Liver (tissue), 8 donors: ENCODE measurements at regions not wholly inside any gene's neighbourhood (a gene's known extent, or its start where the extent isn't known, plus 50 kb on each side); places are given as distances from the start of the nearest gene placed in this dataset.

Experiments used
- DNase-seq: peaks from one replicate; pipeline ENCODE4 v3.0.0-alpha.2; 2017; ENCODE audit warnings: low spot score
- H3K27ac ChIP-seq, 2 donors: one replicate each; pipeline ENCODE4 v1.7.0; 2013; ENCODE audit warnings: inconsistent platforms in 2 of 2, low read length in 2 of 2, control low read depth in 1 of 2, low read depth in 1 of 2, mild to moderate bottlenecking in 1 of 2
- H3K27me3 ChIP-seq, 4 donors: one replicate each; pipeline versions ENCODE4 v1.6.1 to v1.7.0; 2013; ENCODE audit warnings: low read length in 3 of 4, inconsistent platforms in 1 of 4, mild to moderate bottlenecking in 1 of 4, moderate library complexity in 1 of 4; ENCODE audit not compliant: control insufficient read depth in 4 of 4, insufficient read depth in 4 of 4
- H3K36me3 ChIP-seq, 4 donors: one replicate each; pipeline versions ENCODE4 v1.6.1 to v1.7.0; 2013; ENCODE audit warnings: low read length in 3 of 4, mild to moderate bottlenecking in 3 of 4, low read depth in 1 of 4, moderate library complexity in 1 of 4; ENCODE audit not compliant: control insufficient read depth in 4 of 4, insufficient read depth in 3 of 4
- H3K4me1 ChIP-seq, 4 donors: one replicate each; pipeline versions ENCODE4 v1.6.1 to v1.7.0; 2013; ENCODE audit warnings: low read length in 3 of 4, mild to moderate bottlenecking in 3 of 4, moderate library complexity in 1 of 4; ENCODE audit not compliant: control insufficient read depth in 4 of 4, insufficient read depth in 4 of 4
- H3K4me3 ChIP-seq, 3 donors: one replicate each; pipeline versions ENCODE4 v1.6.1 to v1.7.0; 2013; ENCODE audit warnings: low read length in 3 of 3, control low read depth in 1 of 3, low read depth in 1 of 3, mild to moderate bottlenecking in 1 of 3
- H3K9ac ChIP-seq, 2 donors: one replicate each; pipeline ENCODE4 v1.7.0; 2013; ENCODE audit warnings: low read length in 2 of 2, mild to moderate bottlenecking in 2 of 2, moderate library complexity in 2 of 2, control low read depth in 1 of 2, low read depth in 1 of 2
- H3K9me3 ChIP-seq, 4 donors: one replicate each; pipeline versions ENCODE4 v1.6.1 to v1.7.0; 2013; ENCODE audit warnings: low read length in 3 of 4; ENCODE audit not compliant: control insufficient read depth in 4 of 4
- CTCF ChIP-seq: fragments of 150-350 bp; IDR thresholded peaks from 2 replicates; pipeline ENCODE4 v1.5.1; 2017; ENCODE audit warnings: improper control_type of control experiment, low read depth, low read length; ENCODE audit not compliant: missing input control
- EGR1 ChIP-seq, 2 donors: IDR thresholded peaks; 2 replicates each; pipeline ENCODE4 v1.6.1; 2016 to 2018; ENCODE audit warnings: antibody characterized with exemption in 2 of 2, low read depth in 2 of 2
- FOXA1 ChIP-seq: IDR thresholded peaks from 2 replicates; pipeline ENCODE4 v1.6.1; 2016; ENCODE audit warnings: antibody characterized with exemption
- FOXA2 ChIP-seq: IDR thresholded peaks from 2 replicates; pipeline ENCODE4 v1.6.1; 2016; ENCODE audit warnings: antibody characterized with exemption
- HNF4A ChIP-seq, 2 donors: conservative IDR thresholded peaks; 2 replicates each; pipeline ENCODE4 v1.6.1; 2016; ENCODE audit warnings: antibody characterized with exemption in 2 of 2, mild to moderate bottlenecking in 2 of 2
- HNF4G ChIP-seq: IDR thresholded peaks from 2 replicates; pipeline ENCODE4 v1.6.1; 2016; ENCODE audit warnings: antibody characterized with exemption
- NR2F2 ChIP-seq: IDR thresholded peaks from 2 replicates; pipeline ENCODE4 v1.6.1; 2016; ENCODE audit warnings: antibody characterized with exemption
- RAD21 ChIP-seq, 2 donors: IDR thresholded peaks; 2 replicates each; pipeline ENCODE4 v1.6.1; 2016; ENCODE audit warnings: antibody characterized with exemption in 2 of 2, mild to moderate bottlenecking in 2 of 2
- REST ChIP-seq: IDR thresholded peaks from 2 replicates; pipeline ENCODE4 v1.6.1; 2016; ENCODE audit warnings: antibody characterized with exemption, mild to moderate bottlenecking
- SP1 ChIP-seq: IDR thresholded peaks from 2 replicates; pipeline ENCODE4 v1.6.1; 2018; ENCODE audit warnings: antibody characterized with exemption, mild to moderate bottlenecking
- WGBS: extraction: QIAGEN DNeasy Blood & Tissue Kit; methylation state at CpG from one replicate; pipeline ENCODE4 v1.1.7; 2013; 5-methylcytosine and 5-hydroxymethylcytosine counted together
- TF ChIP-seq, protein P1 (sequence below): IDR thresholded peaks from 2 replicates; pipeline ENCODE4 v1.6.1; 2016; ENCODE audit warnings: antibody characterized with exemption
- donor health status: healthy.
- donor health status: healthy.
- donor health status: healthy.
- donor health status: healthy.
- donor health status: healthy.

DNA sequence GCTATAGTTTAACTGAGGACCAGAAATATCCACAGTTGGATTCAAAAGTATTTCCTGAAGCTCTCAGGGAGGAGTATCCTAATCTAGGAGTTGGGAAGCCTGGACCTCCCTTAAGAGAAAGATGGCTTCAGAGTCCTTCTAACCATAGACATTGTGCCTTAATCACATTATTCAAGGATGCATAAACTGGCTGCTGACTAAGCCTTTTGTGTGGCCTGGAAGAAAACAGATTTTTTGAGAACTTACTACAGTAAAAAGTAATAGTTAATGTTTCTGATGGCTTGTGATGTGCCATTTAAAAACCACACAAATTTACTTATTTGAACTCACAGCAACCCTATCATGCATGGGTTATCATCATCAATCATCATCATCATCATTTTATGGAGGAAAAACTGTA is 126.2 kb upstream of the RPL38 start:
- no peak overlapping the region for H3K4me3 ChIP-seq
- H3K36me3 ChIP-seq: no peaks in the 10 kb centered on the region
- H3K9ac ChIP-seq: no peak overlapping the region
- DNase-seq: no peak
- no peaks in the 10 kb centered on the region for H3K4me1 ChIP-seq
- peaks cover 0 to 15% (median 10%) of the 10 kb centered on the region in 4 donors for H3K9me3 ChIP-seq
- TF ChIP-seq HNF4A (conservative IDR thresholded peaks at IDR 0.05): no peak
- no peak for TF ChIP-seq RAD21 (IDR thresholded peaks at IDR 0.05)
- TF ChIP-seq CTCF: no peak
- TF ChIP-seq FOXA2: no peak
- H3K27ac ChIP-seq: no peak overlapping the region
- H3K27me3 ChIP-seq: peaks cover 0 to 2% (median 0%) of the 10 kb centered on the region in 4 donors

DNA sequence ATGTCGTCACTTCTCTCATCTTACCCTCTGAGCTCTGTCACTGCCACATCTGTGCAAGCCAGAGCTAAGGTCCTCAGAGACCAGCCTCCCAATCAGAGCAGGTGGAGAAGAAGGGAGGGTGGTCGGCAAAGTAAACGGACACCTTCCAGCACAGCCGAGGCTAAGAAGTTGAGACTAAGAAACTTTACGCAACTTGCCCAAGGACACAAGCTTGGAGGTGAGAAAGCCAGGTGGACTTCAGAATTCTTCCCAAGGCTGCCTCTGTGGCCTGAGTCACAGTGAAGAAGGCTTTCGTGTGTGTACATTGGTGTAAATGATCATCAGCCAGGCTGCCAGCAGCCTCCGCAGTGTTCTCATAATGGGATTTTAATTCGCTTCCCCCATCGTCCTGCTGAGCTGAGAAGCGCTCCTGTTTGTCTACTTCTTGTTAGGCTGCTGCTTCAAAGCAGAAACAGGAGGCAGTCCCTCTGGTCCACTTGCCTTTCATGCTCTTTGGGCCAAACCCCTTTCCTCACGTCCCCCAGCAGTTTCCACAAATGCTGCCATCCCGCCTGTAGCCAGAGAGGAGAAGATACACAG is 125.0 kb upstream of the RPL38 start:
- H3K36me3 ChIP-seq: no peaks in the 10 kb centered on the region
- peaks cover 0 to 2% (median 0%) of the 10 kb centered on the region in 4 donors for H3K27me3 ChIP-seq
- H3K4me3 ChIP-seq: no peak overlapping the region
- DNase-seq: no peak
- no peak for TF ChIP-seq REST
- TF ChIP-seq FOXA1: no peak
- no peak overlapping the region for H3K27ac ChIP-seq
- H3K4me1 ChIP-seq: no peaks in the 10 kb centered on the region
- peaks cover 0 to 11% (median 5%) of the 10 kb centered on the region in 4 donors for H3K9me3 ChIP-seq
- no peak overlapping the region for H3K9ac ChIP-seq
- WGBS: 57% methylated on average over 12 of the region's 12 CpGs

GRCh38 chr17:74079537-74080300 is 123.8 kb upstream of the RPL38 start:
- Histone ChIP-seq H3K4me1 (no peaks in the 10 kb centered on the region), H3K27ac (no peak overlapping the region), H3K9me3 (peaks cover 0 to under 1% (median 0%) of the 10 kb centered on the region in 4 donors), H3K27me3 (peaks cover 0 to 2% (median 0%) of the 10 kb centered on the region in 4 donors), H3K36me3 (no peaks in the 10 kb centered on the region), H3K9ac (no peak overlapping the region), H3K4me3 (no peak overlapping the region)
- DNase-seq: no peak
- 80% methylated on average over 11 of the region's 11 CpGs for WGBS
- TF ChIP-seq, protein P1, sequence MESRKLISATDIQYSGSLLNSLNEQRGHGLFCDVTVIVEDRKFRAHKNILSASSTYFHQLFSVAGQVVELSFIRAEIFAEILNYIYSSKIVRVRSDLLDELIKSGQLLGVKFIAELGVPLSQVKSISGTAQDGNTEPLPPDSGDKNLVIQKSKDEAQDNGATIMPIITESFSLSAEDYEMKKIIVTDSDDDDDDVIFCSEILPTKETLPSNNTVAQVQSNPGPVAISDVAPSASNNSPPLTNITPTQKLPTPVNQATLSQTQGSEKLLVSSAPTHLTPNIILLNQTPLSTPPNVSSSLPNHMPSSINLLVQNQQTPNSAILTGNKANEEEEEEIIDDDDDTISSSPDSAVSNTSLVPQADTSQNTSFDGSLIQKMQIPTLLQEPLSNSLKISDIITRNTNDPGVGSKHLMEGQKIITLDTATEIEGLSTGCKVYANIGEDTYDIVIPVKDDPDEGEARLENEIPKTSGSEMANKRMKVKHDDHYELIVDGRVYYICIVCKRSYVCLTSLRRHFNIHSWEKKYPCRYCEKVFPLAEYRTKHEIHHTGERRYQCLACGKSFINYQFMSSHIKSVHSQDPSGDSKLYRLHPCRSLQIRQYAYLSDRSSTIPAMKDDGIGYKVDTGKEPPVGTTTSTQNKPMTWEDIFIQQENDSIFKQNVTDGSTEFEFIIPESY: no peak
- TF ChIP-seq RAD21 (IDR thresholded peaks at IDR 0.05) (no peak), HNF4G (no peak), SP1 (no peak), REST (no peak), NR2F2 (no peak), EGR1 (IDR thresholded peaks at IDR 0.05; ENCODE audit: low read depth in 2 of 2) (no peak), CTCF (no peak)
